ENCODE measurements at regions not wholly inside any gene's neighbourhood (a gene's known extent, or its start where the extent isn't known, plus 50 kb on each side); places are given as distances from the start of the nearest gene placed in this dataset.
A peak's percentile ranks its signal among the peaks of the same experiment; 100 is the strongest.

DNA sequence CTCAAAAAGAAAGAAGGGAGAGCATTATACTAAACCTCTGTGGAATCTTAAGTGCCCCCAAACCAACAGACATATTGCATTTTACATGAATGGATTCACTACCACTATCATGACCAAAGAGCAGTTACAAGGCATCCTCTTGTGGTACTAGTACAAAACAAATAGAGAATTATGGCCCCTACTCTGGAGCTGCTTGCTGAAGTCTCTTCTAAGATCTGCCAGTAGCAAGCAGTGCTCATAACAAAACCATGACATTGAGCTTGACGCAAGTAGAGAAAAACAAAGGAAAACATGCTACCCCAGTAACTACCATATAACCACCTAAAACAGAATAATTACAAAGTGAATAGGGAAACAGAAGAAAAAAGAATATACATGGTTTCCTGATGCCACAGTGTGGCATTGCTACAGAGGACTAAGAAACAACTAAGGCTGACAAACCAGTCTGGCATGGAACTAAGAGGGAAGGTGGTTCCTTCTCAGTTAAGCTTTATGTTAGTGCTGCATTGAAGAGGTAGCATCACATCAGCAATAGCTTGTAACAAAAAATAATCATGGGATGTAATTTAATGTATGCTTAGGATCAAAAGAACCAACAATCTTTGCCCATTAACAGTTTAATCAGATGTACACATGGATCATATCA, 150.2 kb upstream of the AGR3 start:
- H3K27ac ChIP-seq, result no peak overlapping the region
- TF ChIP-seq, protein P1, sequence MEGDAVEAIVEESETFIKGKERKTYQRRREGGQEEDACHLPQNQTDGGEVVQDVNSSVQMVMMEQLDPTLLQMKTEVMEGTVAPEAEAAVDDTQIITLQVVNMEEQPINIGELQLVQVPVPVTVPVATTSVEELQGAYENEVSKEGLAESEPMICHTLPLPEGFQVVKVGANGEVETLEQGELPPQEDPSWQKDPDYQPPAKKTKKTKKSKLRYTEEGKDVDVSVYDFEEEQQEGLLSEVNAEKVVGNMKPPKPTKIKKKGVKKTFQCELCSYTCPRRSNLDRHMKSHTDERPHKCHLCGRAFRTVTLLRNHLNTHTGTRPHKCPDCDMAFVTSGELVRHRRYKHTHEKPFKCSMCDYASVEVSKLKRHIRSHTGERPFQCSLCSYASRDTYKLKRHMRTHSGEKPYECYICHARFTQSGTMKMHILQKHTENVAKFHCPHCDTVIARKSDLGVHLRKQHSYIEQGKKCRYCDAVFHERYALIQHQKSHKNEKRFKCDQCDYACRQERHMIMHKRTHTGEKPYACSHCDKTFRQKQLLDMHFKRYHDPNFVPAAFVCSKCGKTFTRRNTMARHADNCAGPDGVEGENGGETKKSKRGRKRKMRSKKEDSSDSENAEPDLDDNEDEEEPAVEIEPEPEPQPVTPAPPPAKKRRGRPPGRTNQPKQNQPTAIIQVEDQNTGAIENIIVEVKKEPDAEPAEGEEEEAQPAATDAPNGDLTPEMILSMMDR (conservative IDR thresholded peaks at IDR 0.05), result no peak

GRCh38 chr7:17033245-17033644, 151.5 kb upstream of the AGR3 start:
- no peak overlapping the region for H3K27ac ChIP-seq
- TF ChIP-seq, protein P1 (conservative IDR thresholded peaks at IDR 0.05), result no peak

GRCh38 chr7:17036584-17036983, 154.8 kb upstream of the AGR3 start:
- TF ChIP-seq, protein P1 (conservative IDR thresholded peaks at IDR 0.05), result no peak
- no peak overlapping the region for H3K27ac ChIP-seq

GRCh38 chr7:17037356-17037755, 155.6 kb upstream of the AGR3 start:
- no peak overlapping the region for H3K27ac ChIP-seq
- TF ChIP-seq, protein P1 (conservative IDR thresholded peaks at IDR 0.05), result no peak

GRCh38 chr7:17038160-17038782, 156.5 kb upstream of the AGR3 start:
- TF ChIP-seq, protein P1 (conservative IDR thresholded peaks at IDR 0.05), result no peak
- no peak overlapping the region for H3K27ac ChIP-seq

GRCh38 chr7:17038783-17039170, 157.0 kb upstream of the AGR3 start:
- TF ChIP-seq, protein P1 (conservative IDR thresholded peaks at IDR 0.05), result no peak

DNA sequence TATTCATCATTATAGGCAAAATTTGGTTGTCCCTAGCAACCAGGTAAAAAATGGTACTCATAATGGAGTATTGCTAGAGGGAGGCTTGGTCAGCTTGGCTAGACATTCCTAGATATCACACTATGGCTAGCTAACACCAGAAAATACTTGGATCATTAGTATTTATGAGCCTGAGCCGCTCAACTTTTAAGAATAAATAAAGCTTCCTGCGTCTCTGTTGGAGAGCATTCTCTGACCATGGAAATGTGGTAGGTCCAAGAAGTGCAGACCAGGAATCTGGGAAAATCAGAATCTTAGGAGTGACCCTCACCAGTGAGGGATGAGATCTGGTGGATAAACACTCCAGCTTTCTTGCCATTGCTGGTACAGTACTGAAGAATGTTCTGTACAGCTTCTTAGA, 157.6 kb upstream of the AGR3 start:
- peak overlapping the region; percentile 16; the same call in 1 of the 2 replicates for H3K27ac ChIP-seq
- TF ChIP-seq, protein P1 (conservative IDR thresholded peaks at IDR 0.05), result no peak

More at GRCh38 chr7:17038783-17039170, 157.0 kb upstream of the AGR3 start:
- H3K27ac ChIP-seq, result no peak overlapping the region

All from VCaP (cell line).